ENCODE measurements at regions not wholly inside any gene's neighbourhood (a gene's known extent, or its start where the extent isn't known, plus 50 kb on each side); places are given as distances from the start of the nearest gene placed in this dataset.

DNA sequence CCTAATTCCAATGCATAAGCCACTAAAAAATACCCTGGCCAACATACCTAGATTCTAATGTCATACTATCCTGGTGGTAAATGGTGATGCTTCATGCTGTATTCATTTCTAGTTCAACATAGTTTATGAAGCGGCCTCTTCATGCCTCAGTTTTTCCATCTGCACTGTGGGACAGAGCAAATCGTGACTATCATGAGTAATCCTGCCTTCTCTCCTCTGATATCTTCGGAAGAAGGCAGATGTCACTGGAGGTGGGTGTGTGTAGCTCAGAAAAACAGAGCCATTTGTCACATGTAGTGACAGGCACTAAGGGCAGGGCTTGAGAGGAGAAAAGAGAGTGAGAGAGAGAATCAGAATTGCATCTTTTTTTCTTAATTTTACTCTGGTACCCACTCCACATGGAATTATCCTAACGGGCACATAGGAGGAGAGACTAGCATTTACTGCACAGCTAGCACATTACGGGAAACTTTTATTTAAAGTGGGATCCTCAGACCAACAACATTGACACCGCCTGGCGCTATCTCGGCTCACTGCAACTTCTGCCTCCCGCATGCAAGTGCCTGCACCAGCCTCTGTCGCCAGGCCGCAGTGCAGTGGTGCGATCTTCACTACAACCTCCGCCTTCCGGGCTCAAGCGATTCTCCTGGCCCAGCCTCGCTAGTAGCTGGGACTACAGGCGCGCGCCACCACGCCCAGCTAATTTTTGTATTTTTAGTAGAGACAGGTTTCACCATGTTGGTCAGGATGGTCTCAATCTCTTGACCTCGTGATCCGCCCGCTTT is 78.4 kb upstream of the KCNA3 start:
- no CpG with 5 or more reads among the region's 23 CpGs for WGBS (ENCODE audit: extremely low coverage, insufficient read length, low lambda C conversion rate)
- peak overlapping the region in 1 of 3 experiments; percentile 62; a peak in 1 of 7 replicates for H3K27ac Mint-ChIP-seq
- H3K23me2 ChIP-seq (ENCODE audit: insufficient read length, low read depth, low read length, poor library complexity, severe bottlenecking): no peaks in the 10 kb centered on the region
- H2BK12ac ChIP-seq (ENCODE audit: insufficient read length, low read depth, low read length): no peak overlapping the region
- no peak overlapping the region for H2BK20ac ChIP-seq (ENCODE audit: low read depth, low read length, poor library complexity, severe bottlenecking)
- H4K5ac ChIP-seq (ENCODE audit: insufficient read length, low read depth, low read length): no peak overlapping the region
- H3K56ac ChIP-seq (ENCODE audit: insufficient read length, low read depth, low read length): no peak overlapping the region
- H4K91ac ChIP-seq (ENCODE audit: insufficient read length, low read depth, low read length): no peak overlapping the region
- no peak overlapping the region for H2BK120ac ChIP-seq (ENCODE audit: low read depth, low read length, poor library complexity, severe bottlenecking)
- H3K27ac ChIP-seq (ENCODE audit: insufficient read length, low read depth, low read length): no peak overlapping the region
- no peaks in the 10 kb centered on the region for H3K79me2 ChIP-seq (ENCODE audit: insufficient read depth, low read length)
- H4K8ac ChIP-seq (replicated peaks; ENCODE audit: insufficient read length, low read depth, low read length): no peak overlapping the region
- no peak overlapping the region for H2AK5ac ChIP-seq (ENCODE audit: insufficient read length, low read length)
- H3K27me3 Mint-ChIP-seq (ENCODE audit: low read depth): no peaks in the 10 kb centered on the region; the same call in 1 of the 2 replicates
- H3K9me3 ChIP-seq (ENCODE audit: control insufficient read depth, low read depth, low read length): no peaks in the 10 kb centered on the region
- no peak overlapping the region for H3K4me3 Mint-ChIP-seq
- no peaks in the 10 kb centered on the region for H3K79me1 ChIP-seq (ENCODE audit: insufficient read depth, low read depth, low read length, poor library complexity, severe bottlenecking)
- no peak overlapping the region for H2BK15ac ChIP-seq (ENCODE audit: low read depth, low read length)
- H3K36me3 Mint-ChIP-seq (ENCODE audit: insufficient read depth in 1 of 3, low read depth in 3 of 3): no peaks in the 10 kb centered on the region
- peaks cover 50 to 55% of the 10 kb centered on the region in 2 experiments for H3K4me1 Mint-ChIP-seq
- no peak overlapping the region for H3K4me2 ChIP-seq (ENCODE audit: insufficient read depth, insufficient read length, low read length)
- H2BK5ac ChIP-seq (ENCODE audit: insufficient read length, low read length): no peak overlapping the region
- TF ChIP-seq, protein P1, sequence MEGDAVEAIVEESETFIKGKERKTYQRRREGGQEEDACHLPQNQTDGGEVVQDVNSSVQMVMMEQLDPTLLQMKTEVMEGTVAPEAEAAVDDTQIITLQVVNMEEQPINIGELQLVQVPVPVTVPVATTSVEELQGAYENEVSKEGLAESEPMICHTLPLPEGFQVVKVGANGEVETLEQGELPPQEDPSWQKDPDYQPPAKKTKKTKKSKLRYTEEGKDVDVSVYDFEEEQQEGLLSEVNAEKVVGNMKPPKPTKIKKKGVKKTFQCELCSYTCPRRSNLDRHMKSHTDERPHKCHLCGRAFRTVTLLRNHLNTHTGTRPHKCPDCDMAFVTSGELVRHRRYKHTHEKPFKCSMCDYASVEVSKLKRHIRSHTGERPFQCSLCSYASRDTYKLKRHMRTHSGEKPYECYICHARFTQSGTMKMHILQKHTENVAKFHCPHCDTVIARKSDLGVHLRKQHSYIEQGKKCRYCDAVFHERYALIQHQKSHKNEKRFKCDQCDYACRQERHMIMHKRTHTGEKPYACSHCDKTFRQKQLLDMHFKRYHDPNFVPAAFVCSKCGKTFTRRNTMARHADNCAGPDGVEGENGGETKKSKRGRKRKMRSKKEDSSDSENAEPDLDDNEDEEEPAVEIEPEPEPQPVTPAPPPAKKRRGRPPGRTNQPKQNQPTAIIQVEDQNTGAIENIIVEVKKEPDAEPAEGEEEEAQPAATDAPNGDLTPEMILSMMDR (conservative IDR thresholded peaks at IDR 0.05): no peak
- DNase-seq: no peak
- H3K27me3 ChIP-seq (ENCODE audit: insufficient read depth, low read length): no peaks in the 10 kb centered on the region
- H3K4ac ChIP-seq (ENCODE audit: low read depth, low read length): no peak overlapping the region
- H3K4me1 ChIP-seq (ENCODE audit: insufficient read depth, low read length): peaks cover 11% of the 10 kb centered on the region; the same call in 1 of the 2 replicates
- H3K23ac ChIP-seq (ENCODE audit: insufficient read length, low read depth, low read length): no peak overlapping the region
- no peak overlapping the region for H3K18ac ChIP-seq (ENCODE audit: insufficient read length, low read depth, low read length)
- H3K14ac ChIP-seq (ENCODE audit: insufficient read depth, low read length): no peak overlapping the region
- no peak overlapping the region for H3K9ac ChIP-seq (ENCODE audit: extremely low read depth, insufficient read length, low read length)
- H4K20me1 ChIP-seq (ENCODE audit: control insufficient read depth, insufficient read depth, insufficient read length): no peaks in the 10 kb centered on the region
- H2AFZ ChIP-seq (ENCODE audit: low read length): no peak overlapping the region
- no peak overlapping the region for H3T11ph ChIP-seq (ENCODE audit: low read length)
- no peaks in the 10 kb centered on the region for H3K9me3 Mint-ChIP-seq
